Tongue (tissue), 1 donor: ENCODE measurements at regions not wholly inside any gene's neighbourhood (a gene's known extent, or its start where the extent isn't known, plus 50 kb on each side); places are given as distances from the start of the nearest gene placed in this dataset.

Experiments
- DNase-seq: peaks from one replicate; pipeline ENCODE4 v3.0.0-alpha.2; 2015

GRCh38 chr9:96087669-96088299, 212.3 kb downstream of the ERCC6L2 start:
- no peak for DNase-seq

- DNase-seq, result no peak
Measured at GRCh38 chr9:96086936-96087571, 211.6 kb downstream of the ERCC6L2 start.

- no peak for DNase-seq
Measured at GRCh38 chr9:96085491-96086143, 210.1 kb downstream of the ERCC6L2 start.

GRCh38 chr9:96084331-96084734, 208.8 kb downstream of the ERCC6L2 start:
- DNase-seq, result no peak

GRCh38 chr9:96082516-96083232, 207.2 kb downstream of the ERCC6L2 start:
- DNase-seq, result no peak

GRCh38 chr9:96080364-96080763, 204.9 kb downstream of the ERCC6L2 start:
- DNase-seq, result no peak

- no peak for DNase-seq
Measured at GRCh38 chr9:96079779-96080178, 204.3 kb downstream of the ERCC6L2 start.

GRCh38 chr9:96078897-96079490, 203.5 kb downstream of the ERCC6L2 start:
- DNase-seq, result peak; percentile 32

- no peak for DNase-seq
Measured at GRCh38 chr9:96075757-96076156, 200.3 kb downstream of the ERCC6L2 start.

GRCh38 chr9:96075111-96075510, 199.6 kb downstream of the ERCC6L2 start:
- no peak for DNase-seq

- DNase-seq, result no peak
Measured at GRCh38 chr9:96073531-96074480, 198.3 kb downstream of the ERCC6L2 start.

GRCh38 chr9:96072930-96073329, 197.4 kb downstream of the ERCC6L2 start:
- DNase-seq, result no peak

- DNase-seq, result no peak
Measured at GRCh38 chr9:96071815-96072124, 196.3 kb downstream of the ERCC6L2 start.

GRCh38 chr9:96071076-96071814, 195.8 kb downstream of the ERCC6L2 start:
- DNase-seq, result peak; percentile 43

GRCh38 chr9:96069629-96070220, 194.2 kb downstream of the ERCC6L2 start:
- no peak for DNase-seq

- no peak for DNase-seq
Measured at GRCh38 chr9:96068511-96068910, 193.0 kb downstream of the ERCC6L2 start.

GRCh38 chr9:96067600-96067999, 192.1 kb downstream of the ERCC6L2 start:
- no peak for DNase-seq

GRCh38 chr9:96067004-96067403, 191.5 kb downstream of the ERCC6L2 start:
- DNase-seq, result peak; percentile 41

- DNase-seq, result no peak
Measured at GRCh38 chr9:96065482-96066251, 190.2 kb downstream of the ERCC6L2 start.
